GM13977 (cell line): ENCODE measurements at regions not wholly inside any gene's neighbourhood (a gene's known extent, or its start where the extent isn't known, plus 50 kb on each side); places are given as distances from the start of the nearest gene placed in this dataset.

Experiments
- DNase-seq: peaks from one replicate; pipeline ENCODE4 v3.0.0; 2012; ENCODE audit warnings: low spot score
- CTCF ChIP-seq: IDR thresholded peaks from 2 replicates; pipeline ENCODE4 v1.5.1; 2012; ENCODE audit warnings: mild to moderate bottlenecking, control low read depth; ENCODE audit not compliant: insufficient read depth; ENCODE audit errors: extremely low read depth, missing control alignments
- in situ Hi-C: fragments of 300-500 bp; cut with MboI; formaldehyde crosslinking; loops from one replicate; pipeline ENCODE4 v1.12.0; 2022; ENCODE audit warnings: low sequenced_read_pairs, low pct_unique_long_range_greater_than_20kb, mixed read lengths, inconsistent platforms; ENCODE audit not compliant: unreplicated experiment

DNA sequence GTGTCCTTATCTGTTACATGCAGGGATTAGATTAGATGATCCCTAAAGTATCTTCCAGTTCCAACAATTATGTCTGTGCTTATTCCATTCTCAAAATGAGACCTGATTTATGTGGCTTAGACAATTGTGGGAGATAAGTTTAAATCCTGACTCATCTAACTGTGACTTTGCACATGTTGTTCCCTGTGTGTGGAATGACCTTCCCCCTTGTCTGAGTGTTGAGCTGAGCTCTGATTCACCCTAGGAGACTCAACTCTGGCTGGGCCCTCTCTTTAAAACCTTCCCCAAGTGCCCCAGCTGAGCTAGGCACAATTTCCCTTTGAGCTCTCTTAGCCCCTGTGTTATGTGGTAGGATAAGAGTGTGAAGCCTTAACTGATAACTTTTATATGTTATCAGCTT lies 118.9 kb upstream of the ELL2 start:
- TF ChIP-seq CTCF = no peak
- in situ Hi-C loops = no loop called here
- no peak for DNase-seq

DNA sequence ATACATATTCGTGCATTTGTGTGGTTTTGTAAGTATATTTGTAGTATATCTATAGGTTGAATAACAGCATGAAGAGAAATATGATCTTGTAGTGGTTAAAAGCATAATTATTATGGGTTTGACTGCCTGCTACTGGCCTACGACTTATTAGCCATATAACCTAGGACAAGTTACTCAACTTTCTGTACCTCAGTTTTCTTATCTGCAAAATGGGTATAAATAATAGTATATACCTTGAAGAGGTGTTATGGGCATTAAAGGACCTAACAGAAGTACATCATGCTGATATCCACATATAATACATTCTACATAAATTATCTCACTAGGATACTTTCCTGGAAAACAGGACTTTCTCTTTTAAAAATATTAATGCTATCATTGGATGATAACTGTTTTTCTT lies 118.3 kb upstream of the ELL2 start:
- TF ChIP-seq CTCF = no peak
- in situ Hi-C loops = no loop called here
- no peak for DNase-seq

DNA sequence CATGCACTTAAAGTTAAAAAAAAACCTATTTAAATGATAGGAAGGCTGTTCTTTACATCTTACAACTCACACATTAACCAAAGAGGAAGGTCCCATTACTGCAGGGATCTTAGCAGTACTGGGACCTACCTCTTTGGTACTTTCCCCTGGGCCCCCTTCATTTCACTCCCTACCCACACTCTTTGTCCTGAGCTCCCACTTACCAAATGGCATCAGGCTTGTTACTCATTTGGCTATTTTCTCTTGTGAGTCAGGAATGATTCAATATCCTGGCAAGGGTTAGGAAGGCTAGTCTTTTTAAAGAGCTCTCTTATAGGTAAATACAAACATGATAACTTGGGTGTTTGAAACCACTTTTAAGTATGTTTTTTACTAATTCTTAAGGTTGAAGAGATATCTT lies 117.4 kb upstream of the ELL2 start:
- TF ChIP-seq CTCF = no peak
- in situ Hi-C loops = no loop called here
- no peak for DNase-seq

GRCh38 chr5:96076451-96076850 lies 114.8 kb upstream of the ELL2 start:
- in situ Hi-C loops = no loop called here
- no peak for TF ChIP-seq CTCF
- no peak for DNase-seq

- no peak for TF ChIP-seq CTCF
- no peak for DNase-seq
- in situ Hi-C loops = no loop called here
These were observed 114.1 kb upstream of the ELL2 start for GRCh38 chr5:96075579-96076289.

GRCh38 chr5:96074870-96075269 lies 113.2 kb upstream of the ELL2 start:
- in situ Hi-C loops = no loop called here
- no peak for DNase-seq
- no peak for TF ChIP-seq CTCF
